ENCODE measurements at regions not wholly inside any gene's neighbourhood (a gene's known extent, or its start where the extent isn't known, plus 50 kb on each side); places are given as distances from the start of the nearest gene placed in this dataset.

GRCh38 chr4:41430792-41431191, 107.2 kb upstream of the LIMCH1 start:
- Histone ChIP-seq H2AFZ (replicated peaks; ENCODE audit: low read length, poor library complexity) (no peak overlapping the region), H2BK20ac (ENCODE audit: low read depth, low read length) (no peak overlapping the region), H3K23ac (ENCODE audit: low read depth, low read length) (no peak overlapping the region), H3K4me1 (ENCODE audit: control insufficient read depth, insufficient read depth, low read length) (peaks cover 4% of the 10 kb centered on the region; the same call in 1 of the 2 replicates), H3K27ac (ENCODE audit: insufficient read depth, low read length) (no peak overlapping the region), H2BK15ac (ENCODE audit: low read depth, low read length) (no peak overlapping the region), H3K4me3 (ENCODE audit: insufficient read depth, low read depth, low read length) (no peak overlapping the region), H3K14ac (replicated peaks; ENCODE audit: low read depth, low read length) (no peak overlapping the region), H4K20me1 (ENCODE audit: insufficient read depth, low read length) (no peaks in the 10 kb centered on the region), H3K18ac (ENCODE audit: low read depth, low read length) (no peak overlapping the region), H3K4ac (ENCODE audit: low read depth, low read length) (no peak overlapping the region), H2AK5ac (ENCODE audit: low read depth, low read length) (no peak overlapping the region), H3K9me1 (ENCODE audit: insufficient read depth, low read length) (no peaks in the 10 kb centered on the region), H3K79me1 (ENCODE audit: low read depth in 1 of 2, low read length in 2 of 2) (no peaks in the 10 kb centered on the region), H3K4me2 (ENCODE audit: low read depth, low read length) (no peak overlapping the region), H3K36me3 (ENCODE audit: control insufficient read depth, insufficient read depth, low read length) (no peaks in the 10 kb centered on the region), H2BK5ac (ENCODE audit: low read depth, low read length, poor library complexity, severe bottlenecking) (no peak overlapping the region), H3K9ac (ENCODE audit: low read depth, low read length) (no peak overlapping the region), H2BK120ac (ENCODE audit: low read depth, low read length) (no peak overlapping the region), H3K9me3 (ENCODE audit: control insufficient read depth, insufficient read depth, low read length) (no peaks in the 10 kb centered on the region), H4K91ac (ENCODE audit: insufficient read depth, low read depth, low read length) (no peak overlapping the region), H2AK9ac (replicated peaks; ENCODE audit: low read depth, low read length, poor library complexity) (no peak overlapping the region), H4K8ac (ENCODE audit: low read depth in 2 of 2, low read length in 2 of 2) (no peak overlapping the region), H3K56ac (ENCODE audit: extremely low read depth, insufficient read depth, low read length) (no peak overlapping the region), H3K27me3 (ENCODE audit: control insufficient read depth, insufficient read depth, low read length) (no peaks in the 10 kb centered on the region; the same call in none of the 2 replicates), H4K5ac (ENCODE audit: low read depth, low read length) (no peak overlapping the region)
- intact Hi-C loops (cut with micrococcal nuclease), result no loop called here
- TF ChIP-seq FOS (IDR thresholded peaks at IDR 0.05; ENCODE audit: low read depth, low read length) (no peak), USF2 (IDR thresholded peaks at IDR 0.05; ENCODE audit: low read depth, low read length) (no peak), CTCF (conservative IDR thresholded peaks at IDR 0.05; ENCODE audit: low read depth, low read length) (no peak), SMC3 (IDR thresholded peaks at IDR 0.05; ENCODE audit: low read depth, low read length) (no peak), RFX5 (IDR thresholded peaks at IDR 0.05; ENCODE audit: low read depth, low read length) (no peak), NFE2L2 (IDR thresholded peaks at IDR 0.05; ENCODE audit: low read depth, low read length) (no peak), CEBPB (IDR thresholded peaks at IDR 0.05; ENCODE audit: low read depth, low read length) (no peak), ELK1 (IDR thresholded peaks at IDR 0.05; ENCODE audit: borderline replicate concordance, low read depth, low read length) (no peak), CHD1 (IDR thresholded peaks at IDR 0.05; ENCODE audit: low read depth, low read length) (no peak), MAZ (IDR thresholded peaks at IDR 0.05; ENCODE audit: borderline replicate concordance, low read depth, low read length) (no peak), MXI1 (IDR thresholded peaks at IDR 0.05; ENCODE audit: borderline replicate concordance, low read depth, low read length) (no peak), MAFK (IDR thresholded peaks at IDR 0.05; ENCODE audit: low read depth, low read length) (no peak), RAD21 (IDR thresholded peaks at IDR 0.05; ENCODE audit: low read length) (no peak), RCOR1 (IDR thresholded peaks at IDR 0.05; ENCODE audit: insufficient replicate concordance, low read length) (no peak), POLR2A (IDR thresholded peaks at IDR 0.05; ENCODE audit: low read depth, low read length) (no peak), BHLHE40 (IDR thresholded peaks at IDR 0.05; ENCODE audit: low read depth, low read length) (no peak)
- dilution Hi-C loops (cut with HindIII; ENCODE audit: low sequenced_read_pairs, unreplicated experiment), result no loop called here
- ATAC-seq (ENCODE audit: low read depth) (no peak), DNase-seq (no peak)
- ChIA-PET POLR2A (ENCODE audit: unreplicated experiment) (no interaction called here), CTCF (interaction anchor here (1.0 kb wide), 1 partner anchor 12 kb away, joined by 4 read pairs; no protein-coding TSS in a partner anchor)
- in situ Hi-C loops (cut with MboI; ENCODE audit: low sequenced_read_pairs), result no loop called here
- no TSS peak for BruUV-seq (replicated peaks)
- no CpG with 5 or more reads among the region's 1 CpG for WGBS, 2 experiments (ENCODE audit: extremely low coverage in 2 of 2, insufficient read length in 1 of 2)

All from IMR-90 (cell line).